HS-5 (cell line): ENCODE measurements at regions not wholly inside any gene's neighbourhood (a gene's known extent, or its start where the extent isn't known, plus 50 kb on each side); places are given as distances from the start of the nearest gene placed in this dataset.

Experiments used
- DNase-seq: peaks from one replicate; pipeline ENCODE4 v3.0.0-alpha.2; 2012; ENCODE audit warnings: low read depth

GRCh38 chr2:53108246-53108645 lies 659.4 kb upstream of the CHAC2 start:
- DNase-seq: no peak

GRCh38 chr2:53104263-53104662 lies 663.3 kb upstream of the CHAC2 start:
- peak; percentile 42 for DNase-seq

- DNase-seq: no peak
Measured at GRCh38 chr2:53103679-53104078, 663.9 kb upstream of the CHAC2 start.

GRCh38 chr2:53098696-53099078 lies 668.9 kb upstream of the CHAC2 start:
- DNase-seq: no peak

GRCh38 chr2:53096351-53096750 lies 671.3 kb upstream of the CHAC2 start:
- DNase-seq: no peak

GRCh38 chr2:53095664-53096063 lies 671.9 kb upstream of the CHAC2 start:
- DNase-seq: no peak

- no peak for DNase-seq
Measured at GRCh38 chr2:53095227-53095626, 672.4 kb upstream of the CHAC2 start.

- DNase-seq: no peak
Measured at GRCh38 chr2:53093355-53093754, 674.2 kb upstream of the CHAC2 start.

GRCh38 chr2:53091183-53091582 lies 676.4 kb upstream of the CHAC2 start:
- no peak for DNase-seq

- no peak for DNase-seq
Measured at GRCh38 chr2:53087874-53088461, 679.6 kb upstream of the CHAC2 start.

GRCh38 chr2:53087262-53087873 lies 680.2 kb upstream of the CHAC2 start:
- peak; percentile 80 for DNase-seq

- DNase-seq: no peak
Measured at GRCh38 chr2:53077413-53077812, 690.2 kb upstream of the CHAC2 start.

GRCh38 chr2:53075760-53076159 lies 691.8 kb upstream of the CHAC2 start:
- DNase-seq: no peak

GRCh38 chr2:53067533-53067932 lies 700.1 kb upstream of the CHAC2 start:
- no peak for DNase-seq

GRCh38 chr2:53067056-53067455 lies 700.5 kb upstream of the CHAC2 start:
- DNase-seq: no peak

- DNase-seq: no peak
Measured at GRCh38 chr2:53064154-53064553, 703.5 kb upstream of the CHAC2 start.

- peak; percentile 44 for DNase-seq
Measured at GRCh38 chr2:53058526-53058925, 709.1 kb upstream of the CHAC2 start.

- no peak for DNase-seq
Measured at GRCh38 chr2:53053937-53054336, 713.7 kb upstream of the CHAC2 start.

GRCh38 chr2:53051157-53051556 lies 716.4 kb upstream of the CHAC2 start:
- no peak for DNase-seq

- DNase-seq: no peak
Measured at GRCh38 chr2:53040536-53041229, 726.9 kb upstream of the CHAC2 start.

- no peak for DNase-seq
Measured at GRCh38 chr2:53036196-53036595, 731.4 kb upstream of the CHAC2 start.

GRCh38 chr2:53035153-53035552 lies 732.5 kb upstream of the CHAC2 start:
- DNase-seq: no peak

GRCh38 chr2:53033411-53033810 lies 734.2 kb upstream of the CHAC2 start:
- DNase-seq: peak; percentile 53
